A549 (cell line): ENCODE measurements at regions not wholly inside any gene's neighbourhood (a gene's known extent, or its start where the extent isn't known, plus 50 kb on each side); places are given as distances from the start of the nearest gene placed in this dataset.
"Not testable (repeated sequence)": the region's sequence is repeated elsewhere in the genome, so short reads cannot be mapped to it uniquely, and the experiment has no call there.

Experiments
- CTCF ChIP-seq: fragments of >200 bp; sonication (Bioruptor Twin); formaldehyde crosslinking; IDR thresholded peaks from 3 replicates; pipeline ENCODE4 v1.5.1; 2016
- NR3C1 ChIP-seq: fragments of >200 bp; sonication (Bioruptor Twin); formaldehyde crosslinking; IDR thresholded peaks from 3 replicates; pipeline ENCODE4 v1.6.1; 2017
- PBX3 ChIP-seq: IDR thresholded peaks from 2 replicates; pipeline ENCODE4 v1.6.1; 2012
- RCOR1 ChIP-seq: fragments of 150-350 bp; IDR thresholded peaks from 2 replicates; pipeline ENCODE4 v1.6.1; 2014; ENCODE audit warnings: antibody characterized with exemption, low read length, low read depth
- REST ChIP-seq: fragments of 200-600 bp; sonication (generic); IDR thresholded peaks from 2 replicates; pipeline ENCODE4 v1.6.1; 2016; ENCODE audit warnings: antibody characterized with exemption, mild to moderate bottlenecking, moderate library complexity
- SMC3 ChIP-seq: fragments of >200 bp; sonication (Bioruptor Twin); formaldehyde crosslinking; IDR thresholded peaks from 3 replicates; pipeline ENCODE4 v1.6.1; 2018; ENCODE audit warnings: inconsistent platforms

- not testable (repeated sequence) for TF ChIP-seq CTCF, REST, PBX3, NR3C1, RCOR1, SMC3
These were observed 79.0 kb upstream of the NBPF19 start for GRCh38 chr1:149395802-149396201.
